K562 (cell line): ENCODE measurements at regions not wholly inside any gene's neighbourhood (a gene's known extent, or its start where the extent isn't known, plus 50 kb on each side); places are given as distances from the start of the nearest gene placed in this dataset.

Experiments used
- BDP1 ChIP-seq: IDR thresholded peaks from 3 replicates; pipeline ENCODE4 v1.6.1; 2011; ENCODE audit not compliant: insufficient read length, insufficient read depth
- BMI1 ChIP-seq: fragments of 150-350 bp; IDR thresholded peaks from 2 replicates; pipeline ENCODE4 v1.6.1; 2014; ENCODE audit warnings: low read length
- CREB1 ChIP-seq, 2 experiments: sonication (generic) in 1 of 2; formaldehyde crosslinking in 1 of 2; IDR thresholded peaks; 2 replicates each; pipeline versions ENCODE4 v1.6.1 to v1.8.0; 2012 to 2022; ENCODE audit warnings: inconsistent platforms in 1 of 2, mild to moderate bottlenecking in 1 of 2, missing genetic modification reagents in 1 of 2, moderate library complexity in 1 of 2
- NRF1 ChIP-seq, 2 experiments: fragments of 450-650 bp; IDR thresholded peaks in 1 of 2; conservative IDR thresholded peaks in 1 of 2; 2 replicates each; pipeline ENCODE4 v1.6.1; 2014; ENCODE audit warnings: mild to moderate bottlenecking in 2 of 2
- ZFP1 ChIP-seq: fragments of 450-650 bp; formaldehyde crosslinking; IDR thresholded peaks from 2 replicates; pipeline ENCODE4 v1.4.0; 2020; ENCODE audit warnings: mild to moderate bottlenecking, mixed read lengths
- TF ChIP-seq, protein P1 (sequence below): fragments of 450-650 bp; conservative IDR thresholded peaks from 2 replicates; pipeline ENCODE4 v1.6.1; 2016; ENCODE audit warnings: missing genetic modification characterization, low read depth, mild to moderate bottlenecking, control low read depth, missing compliant biosample characterization
- TF ChIP-seq, protein P2 (sequence below): fragments of 250-450 bp; sonication (Bioruptor Pico); IDR thresholded peaks from 2 replicates; pipeline ENCODE4 v1.5.0; 2020; ENCODE audit warnings: mild to moderate bottlenecking, borderline replicate concordance

DNA sequence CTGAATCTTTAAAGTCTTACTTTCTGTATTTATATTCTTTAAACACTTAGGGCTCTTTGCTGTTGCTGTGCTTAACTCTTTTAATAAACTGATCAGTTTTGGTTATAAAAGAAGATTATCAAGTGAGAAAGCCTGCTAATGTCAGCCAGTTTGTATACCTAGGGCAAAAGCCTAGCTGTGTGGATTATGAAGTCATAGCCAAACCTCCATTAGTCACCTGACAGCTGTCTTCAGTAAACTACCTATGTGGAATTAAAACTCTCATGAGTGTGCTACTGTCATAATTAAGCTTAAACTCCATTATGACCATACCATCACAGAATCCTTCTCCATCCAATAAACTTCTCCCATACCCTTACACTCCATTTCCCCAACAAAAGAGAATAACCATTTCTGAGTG, 762.7 kb downstream of the NTRK3 start:
- TF ChIP-seq BDP1 (no peak), NRF1 (conservative IDR thresholded peaks at IDR 0.05 in 1 of 2, IDR thresholded peaks at IDR 0.05 in 1 of 2) (no peak), BMI1 (no peak), ZFP1 (CRISPR knock-in tag) (no peak), CREB1 (IDR thresholded peaks at IDR 0.05) (no peak), CREB1 (CRISPR knock-in tag; IDR thresholded peaks at IDR 0.05) (no peak)
- TF ChIP-seq, protein P1, sequence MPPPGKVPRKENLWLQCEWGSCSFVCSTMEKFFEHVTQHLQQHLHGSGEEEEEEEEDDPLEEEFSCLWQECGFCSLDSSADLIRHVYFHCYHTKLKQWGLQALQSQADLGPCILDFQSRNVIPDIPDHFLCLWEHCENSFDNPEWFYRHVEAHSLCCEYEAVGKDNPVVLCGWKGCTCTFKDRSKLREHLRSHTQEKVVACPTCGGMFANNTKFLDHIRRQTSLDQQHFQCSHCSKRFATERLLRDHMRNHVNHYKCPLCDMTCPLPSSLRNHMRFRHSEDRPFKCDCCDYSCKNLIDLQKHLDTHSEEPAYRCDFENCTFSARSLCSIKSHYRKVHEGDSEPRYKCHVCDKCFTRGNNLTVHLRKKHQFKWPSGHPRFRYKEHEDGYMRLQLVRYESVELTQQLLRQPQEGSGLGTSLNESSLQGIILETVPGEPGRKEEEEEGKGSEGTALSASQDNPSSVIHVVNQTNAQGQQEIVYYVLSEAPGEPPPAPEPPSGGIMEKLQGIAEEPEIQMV = no peak
- TF ChIP-seq, protein P2, sequence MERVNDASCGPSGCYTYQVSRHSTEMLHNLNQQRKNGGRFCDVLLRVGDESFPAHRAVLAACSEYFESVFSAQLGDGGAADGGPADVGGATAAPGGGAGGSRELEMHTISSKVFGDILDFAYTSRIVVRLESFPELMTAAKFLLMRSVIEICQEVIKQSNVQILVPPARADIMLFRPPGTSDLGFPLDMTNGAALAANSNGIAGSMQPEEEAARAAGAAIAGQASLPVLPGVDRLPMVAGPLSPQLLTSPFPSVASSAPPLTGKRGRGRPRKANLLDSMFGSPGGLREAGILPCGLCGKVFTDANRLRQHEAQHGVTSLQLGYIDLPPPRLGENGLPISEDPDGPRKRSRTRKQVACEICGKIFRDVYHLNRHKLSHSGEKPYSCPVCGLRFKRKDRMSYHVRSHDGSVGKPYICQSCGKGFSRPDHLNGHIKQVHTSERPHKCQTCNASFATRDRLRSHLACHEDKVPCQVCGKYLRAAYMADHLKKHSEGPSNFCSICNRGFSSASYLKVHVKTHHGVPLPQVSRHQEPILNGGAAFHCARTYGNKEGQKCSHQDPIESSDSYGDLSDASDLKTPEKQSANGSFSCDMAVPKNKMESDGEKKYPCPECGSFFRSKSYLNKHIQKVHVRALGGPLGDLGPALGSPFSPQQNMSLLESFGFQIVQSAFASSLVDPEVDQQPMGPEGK = no peak
